Left renal pelvis (tissue), 4 donors: ENCODE measurements at regions not wholly inside any gene's neighbourhood (a gene's known extent, or its start where the extent isn't known, plus 50 kb on each side); places are given as distances from the start of the nearest gene placed in this dataset.

ENCODE experiments used
- DNase-seq, 4 donors: peaks; one replicate each; pipeline ENCODE4 v3.0.0-alpha.2; 2013; ENCODE audit warnings: low read depth in 4 of 4, low spot score in 3 of 4

DNA sequence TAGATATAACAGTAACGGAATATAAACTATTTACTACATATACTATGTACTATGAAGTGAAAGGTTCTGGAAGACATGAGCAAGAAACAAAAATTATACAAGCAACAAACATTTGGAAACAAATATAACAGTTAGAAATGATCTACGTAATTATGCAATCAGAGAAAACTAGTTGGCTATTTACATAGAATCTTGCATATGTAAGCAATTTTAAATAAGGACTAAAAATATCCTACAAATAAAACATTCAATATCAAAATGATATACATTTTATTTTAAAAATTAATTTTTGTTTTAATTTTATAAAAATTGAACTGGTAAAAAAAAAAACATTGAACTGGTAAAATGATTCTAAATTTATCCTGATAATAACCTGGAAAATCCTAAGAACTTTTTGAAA lies 642.5 kb upstream of the PCDH10 start:
- DNase-seq = no peak

DNA sequence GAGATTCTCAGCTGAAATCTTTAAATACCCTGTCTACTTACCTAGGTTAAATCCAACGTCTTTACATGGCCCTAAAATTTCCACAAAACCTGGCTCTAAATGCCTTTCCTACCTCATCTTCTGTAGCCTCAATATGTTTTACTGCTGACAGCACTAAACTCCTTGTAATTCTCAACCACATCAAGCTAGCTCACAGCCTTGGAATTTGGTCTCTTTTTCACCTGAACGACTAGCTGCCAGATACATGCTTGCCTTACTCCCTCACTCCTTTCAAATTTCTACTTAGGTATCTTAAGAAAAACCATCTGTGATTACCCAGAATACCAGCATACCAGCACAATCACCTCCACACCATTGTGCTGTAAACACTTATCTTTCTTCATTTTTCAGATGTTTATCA lies 635.6 kb upstream of the PCDH10 start:
- no peak for DNase-seq

GRCh38 chr4:132526652-132527051 lies 622.4 kb upstream of the PCDH10 start:
- DNase-seq = no peak

DNA sequence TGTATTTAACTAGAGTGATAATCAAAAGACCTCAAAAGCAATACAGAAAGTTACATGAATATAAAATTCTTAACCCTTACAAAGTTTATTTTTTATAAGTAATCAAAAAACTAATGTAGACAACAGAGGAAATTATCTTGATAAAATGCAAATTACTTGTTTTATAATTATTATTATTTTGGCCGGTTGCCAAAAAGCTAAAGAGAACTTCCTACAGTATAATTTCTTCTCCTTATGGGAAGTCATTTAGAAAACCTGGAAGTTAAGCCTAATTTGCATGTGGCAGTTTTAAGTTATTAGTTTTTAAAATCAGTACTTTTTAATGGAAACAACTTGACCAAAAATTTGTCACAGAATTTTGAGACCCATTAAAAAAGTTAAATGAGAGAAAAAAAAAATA lies 621.3 kb upstream of the PCDH10 start:
- DNase-seq = no peak

- no peak for DNase-seq
These were observed 618.2 kb upstream of the PCDH10 start for GRCh38 chr4:132530861-132531260.

DNA sequence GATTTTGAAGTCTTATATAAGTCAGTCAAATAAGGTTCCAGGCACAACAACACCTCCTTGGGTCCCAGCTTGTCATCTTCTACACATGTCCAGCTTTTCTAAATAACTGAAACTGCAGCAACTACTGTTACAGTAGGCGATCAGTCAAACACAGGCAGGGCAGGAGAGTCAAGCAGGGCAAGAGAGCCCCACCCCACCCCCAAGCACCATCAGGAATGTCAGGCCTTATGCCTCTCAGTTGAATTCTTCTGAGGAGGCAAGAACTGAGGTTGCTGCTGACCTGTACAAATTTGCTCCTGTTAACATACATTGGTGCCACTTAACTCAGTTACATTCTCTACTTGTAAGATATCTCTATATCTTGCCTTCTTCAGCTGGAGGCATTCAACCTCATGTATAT lies 608.8 kb upstream of the PCDH10 start:
- no peak for DNase-seq

DNA sequence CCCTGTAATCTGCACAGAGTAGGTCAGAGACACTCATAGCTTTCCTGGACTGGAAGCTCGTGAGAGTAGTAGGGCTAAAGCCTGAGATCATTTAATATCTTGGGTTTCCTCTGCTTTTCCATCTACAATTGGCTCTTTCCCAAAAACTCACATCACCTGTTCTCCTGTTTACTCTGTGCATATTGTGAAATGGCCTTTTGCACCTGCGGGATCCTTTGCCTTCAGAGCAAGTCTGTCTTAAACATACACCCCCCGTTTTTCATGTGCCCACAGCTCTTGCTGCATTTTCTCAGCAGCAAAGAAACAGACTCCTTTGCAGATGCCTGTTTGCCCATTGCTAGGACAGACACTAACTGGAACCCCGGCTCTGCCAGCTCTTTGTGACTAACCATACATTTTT lies 608.3 kb upstream of the PCDH10 start:
- no peak for DNase-seq

GRCh38 chr4:132542228-132542627 lies 606.9 kb upstream of the PCDH10 start:
- no peak for DNase-seq

DNA sequence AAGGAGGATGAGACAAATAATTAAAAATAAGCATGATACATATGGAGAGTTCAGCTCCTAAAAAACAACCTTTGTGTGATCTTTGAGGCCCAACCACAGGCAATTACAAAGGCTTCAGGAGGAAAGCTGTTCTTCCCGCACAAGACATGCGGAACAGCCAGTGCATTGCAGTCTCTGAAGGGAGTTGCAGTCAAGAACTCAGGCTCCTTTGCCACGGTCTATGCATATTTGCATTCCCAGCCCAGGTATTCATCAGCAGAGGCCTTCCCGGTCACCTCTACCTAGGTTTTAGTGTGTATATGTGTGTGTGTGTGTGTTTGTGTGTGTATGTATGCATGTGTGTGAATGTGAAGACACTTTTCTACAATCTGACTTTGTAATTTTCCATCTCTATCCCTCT lies 600.6 kb upstream of the PCDH10 start:
- no peak for DNase-seq

DNA sequence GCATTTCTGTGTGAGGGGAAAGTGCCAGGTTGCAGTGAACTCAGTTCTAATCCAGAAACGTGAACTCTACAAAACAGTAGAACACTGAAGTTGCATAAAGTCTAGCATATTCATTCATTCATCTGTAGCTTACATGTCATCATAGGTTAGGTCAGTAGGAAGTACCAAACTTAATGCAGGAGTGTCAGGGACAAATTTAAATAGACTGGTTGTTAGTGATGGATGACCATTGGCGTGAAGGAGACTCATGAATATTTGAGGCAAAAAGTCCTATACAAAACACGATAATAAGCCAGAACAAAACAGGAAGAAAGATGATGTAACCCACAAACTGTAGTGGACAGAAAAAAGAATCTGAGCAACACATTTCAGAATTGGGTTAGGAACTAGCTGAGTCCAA lies 592.8 kb upstream of the PCDH10 start:
- DNase-seq = no peak

GRCh38 chr4:132557660-132558059 lies 591.4 kb upstream of the PCDH10 start:
- DNase-seq = no peak

DNA sequence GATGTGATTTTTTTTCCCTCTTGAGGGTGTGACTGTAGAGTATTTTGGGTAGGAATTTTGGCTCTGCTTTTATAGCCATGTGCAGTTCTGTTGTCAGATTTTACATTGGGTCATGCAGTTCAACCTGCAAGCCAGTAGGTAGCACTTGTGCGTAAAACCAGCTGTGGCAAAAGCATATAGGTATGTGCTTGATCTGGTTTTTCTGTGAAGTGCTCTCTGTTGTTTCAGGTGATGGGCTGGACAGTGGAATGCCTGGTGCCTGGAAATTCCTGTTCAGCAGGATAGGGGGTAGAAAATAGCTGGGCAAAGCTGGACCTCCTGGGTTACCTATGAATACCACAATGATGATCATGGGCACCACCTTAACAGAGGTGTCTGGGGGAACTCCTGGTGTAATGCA lies 584.2 kb upstream of the PCDH10 start:
- no peak for DNase-seq

- DNase-seq = no peak
These were observed 583.6 kb upstream of the PCDH10 start for GRCh38 chr4:132565542-132565941.

- DNase-seq = no peak
These were observed 576.9 kb upstream of the PCDH10 start for GRCh38 chr4:132572210-132572609.

- no peak for DNase-seq
These were observed 561.5 kb upstream of the PCDH10 start for GRCh38 chr4:132587626-132588025.

DNA sequence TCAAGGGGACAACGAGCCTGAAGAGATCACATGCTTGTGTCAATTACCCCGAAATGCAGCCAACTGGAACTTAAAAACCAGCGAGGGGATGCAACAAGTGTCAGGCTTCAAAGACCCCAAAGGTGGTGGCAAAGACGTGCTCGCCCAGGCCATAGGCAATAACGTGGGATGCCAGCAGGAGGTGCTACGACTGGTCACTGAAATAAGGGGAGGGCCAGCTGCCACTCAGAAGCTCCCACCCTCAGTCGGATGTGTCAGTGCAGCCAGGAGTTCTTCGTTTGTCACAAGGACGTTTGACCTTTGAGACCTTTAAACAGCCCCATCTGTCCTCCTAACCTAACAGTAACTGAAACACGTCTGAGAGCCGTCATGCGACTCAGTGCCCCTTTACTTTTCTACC lies 556.8 kb upstream of the PCDH10 start:
- DNase-seq = no peak

DNA sequence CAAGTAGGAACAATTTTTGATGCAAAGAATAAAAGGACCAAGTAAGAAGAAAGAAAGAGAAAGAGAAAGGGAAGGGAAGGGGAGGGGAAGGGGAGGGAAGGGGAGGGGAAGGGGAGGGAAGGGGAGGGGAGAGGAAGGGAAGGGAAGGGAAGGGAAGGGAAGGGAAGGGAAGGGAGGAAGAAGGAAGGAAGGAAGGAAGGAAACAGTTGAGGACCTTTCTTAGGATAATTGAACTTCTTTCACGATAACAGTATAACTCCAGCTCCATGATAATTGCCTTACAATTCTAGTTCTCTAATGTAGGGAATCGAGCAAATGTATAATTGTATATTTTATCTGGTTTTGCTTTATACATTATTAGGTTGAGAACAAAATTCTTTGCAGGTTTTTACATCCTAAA lies 556.2 kb upstream of the PCDH10 start:
- DNase-seq = no peak

DNA sequence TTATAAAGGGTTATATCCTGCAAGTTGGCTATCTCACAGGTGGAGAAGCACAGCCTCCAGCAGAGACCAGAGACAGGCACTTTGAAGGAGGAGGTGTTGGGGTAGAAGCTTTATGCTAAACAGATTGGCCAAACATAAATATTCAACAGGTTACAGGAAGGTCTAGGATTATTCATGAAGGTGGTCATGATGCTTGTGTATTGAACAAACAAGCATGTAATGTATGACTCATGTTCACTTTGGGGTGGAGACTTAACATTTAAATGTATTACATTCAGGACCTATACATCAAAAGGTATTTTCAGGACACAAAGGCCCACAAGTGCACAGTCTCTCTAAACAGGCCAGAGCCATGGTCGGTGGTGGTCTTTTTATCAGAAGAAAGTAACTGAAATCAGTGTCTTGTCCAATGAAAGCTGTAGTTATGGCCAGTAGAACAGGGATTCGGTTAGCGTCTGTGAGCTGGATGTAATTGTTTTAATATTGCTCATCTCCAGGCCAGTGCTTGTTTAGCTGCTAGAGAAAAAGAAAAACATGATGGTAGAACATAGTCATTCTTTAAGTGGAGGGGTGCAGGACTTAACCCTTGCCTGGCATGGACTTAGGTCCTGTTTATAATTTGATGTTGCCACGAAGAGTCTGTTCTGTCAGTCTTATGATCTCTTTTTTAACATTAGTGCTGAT lies 555.2 kb upstream of the PCDH10 start:
- DNase-seq = no peak

- DNase-seq = no peak
These were observed 552.9 kb upstream of the PCDH10 start for GRCh38 chr4:132596186-132596585.

DNA sequence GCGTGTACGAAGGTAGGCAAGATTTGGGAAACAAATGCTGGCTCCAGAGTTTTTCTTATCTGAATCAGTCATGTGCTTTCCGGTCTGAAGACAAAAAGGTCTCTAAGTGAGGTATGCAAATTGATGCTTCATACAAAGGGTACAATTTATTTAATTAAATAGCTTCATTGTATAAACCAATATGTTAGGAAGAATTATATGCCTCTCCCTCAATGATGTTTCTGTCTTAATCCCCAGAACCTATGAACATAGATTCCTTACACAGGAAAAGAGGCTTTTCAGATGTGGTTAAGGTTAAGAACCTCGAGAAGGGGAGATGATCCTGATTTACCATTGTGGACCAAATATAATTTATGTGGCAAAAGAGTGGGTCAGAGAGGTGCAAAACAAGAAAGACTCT lies 543.5 kb upstream of the PCDH10 start:
- DNase-seq = no peak

GRCh38 chr4:132614682-132615081 lies 534.4 kb upstream of the PCDH10 start:
- no peak for DNase-seq

- DNase-seq = no peak
These were observed 529.1 kb upstream of the PCDH10 start for GRCh38 chr4:132619968-132620367.
